ENCODE measurements at regions not wholly inside any gene's neighbourhood (a gene's known extent, or its start where the extent isn't known, plus 50 kb on each side); places are given as distances from the start of the nearest gene placed in this dataset.

DNA sequence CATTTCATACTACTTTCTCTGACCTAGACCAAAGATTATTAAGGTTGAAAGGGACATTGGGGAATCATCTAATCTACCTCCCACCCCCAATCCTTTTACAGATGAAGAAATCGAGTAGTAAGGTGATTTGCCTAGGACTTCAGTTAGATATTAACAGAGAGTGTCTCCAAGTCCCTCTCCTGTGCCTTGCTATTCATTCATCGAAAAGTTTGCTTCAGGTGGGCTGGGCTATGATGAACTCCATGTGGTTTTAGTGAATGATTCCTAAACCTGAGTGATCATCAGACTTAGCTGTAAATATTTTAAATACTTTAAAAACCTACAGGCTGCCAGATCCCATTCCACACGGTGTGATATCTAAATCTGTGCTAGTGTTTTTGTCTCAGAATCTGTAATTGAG, 259.4 kb upstream of the SORCS1 start:
- no peak for TF ChIP-seq CTCF (conservative IDR thresholded peaks at IDR 0.05; ENCODE audit: low read depth, low read length)
- H3K4me3 ChIP-seq (ENCODE audit: low read depth, low read length) = no peak overlapping the region

GRCh38 chr10:107422681-107423080, 258.2 kb upstream of the SORCS1 start:
- no peak for TF ChIP-seq CTCF (conservative IDR thresholded peaks at IDR 0.05; ENCODE audit: low read depth, low read length)
- no peak for DNase-seq (ENCODE audit: low read depth)
- no peak overlapping the region for H3K4me3 ChIP-seq (ENCODE audit: low read depth, low read length)

More for the DNA sequence above, 259.4 kb upstream of the SORCS1 start:
- no peak for DNase-seq (ENCODE audit: low read depth)

GRCh38 chr10:107420196-107420595, 255.7 kb upstream of the SORCS1 start:
- DNase-seq (ENCODE audit: low read depth) = no peak
- no peak for TF ChIP-seq CTCF (conservative IDR thresholded peaks at IDR 0.05; ENCODE audit: low read depth, low read length)
- no peak overlapping the region for H3K4me3 ChIP-seq (ENCODE audit: low read depth, low read length)

- DNase-seq (ENCODE audit: low read depth) = no peak
- H3K4me3 ChIP-seq (ENCODE audit: low read depth, low read length) = no peak overlapping the region
- TF ChIP-seq CTCF (conservative IDR thresholded peaks at IDR 0.05; ENCODE audit: low read depth, low read length) = no peak
Observed at GRCh38 chr10:107418085-107418806, 253.7 kb upstream of the SORCS1 start.

GRCh38 chr10:107417446-107417845, 252.9 kb upstream of the SORCS1 start:
- no peak for TF ChIP-seq CTCF (conservative IDR thresholded peaks at IDR 0.05; ENCODE audit: low read depth, low read length)
- no peak overlapping the region for H3K4me3 ChIP-seq (ENCODE audit: low read depth, low read length)
- DNase-seq (ENCODE audit: low read depth) = no peak

DNA sequence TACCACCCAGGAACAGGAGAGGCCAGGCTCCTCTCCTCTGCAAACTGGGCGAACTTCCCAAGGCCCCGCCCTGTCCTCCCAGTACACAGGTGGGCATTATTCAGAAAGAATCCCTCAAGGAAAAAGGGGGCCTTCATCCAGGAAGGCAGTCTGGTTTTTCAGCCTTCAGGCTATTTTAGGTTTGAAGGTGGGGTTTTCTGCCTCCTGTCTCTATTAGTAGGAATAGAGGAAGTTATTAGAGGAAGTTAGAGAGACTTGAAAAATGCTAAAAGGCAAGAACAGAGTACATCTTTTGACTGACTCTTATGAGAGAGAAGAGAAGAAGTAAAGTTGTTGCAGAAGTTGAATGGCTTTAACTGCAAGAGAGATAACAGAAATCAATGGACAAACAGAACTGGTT, 250.9 kb upstream of the SORCS1 start:
- H3K4me3 ChIP-seq (ENCODE audit: low read depth, low read length) = no peak overlapping the region
- no peak for DNase-seq (ENCODE audit: low read depth)
- no peak for TF ChIP-seq CTCF (conservative IDR thresholded peaks at IDR 0.05; ENCODE audit: low read depth, low read length)

DNA sequence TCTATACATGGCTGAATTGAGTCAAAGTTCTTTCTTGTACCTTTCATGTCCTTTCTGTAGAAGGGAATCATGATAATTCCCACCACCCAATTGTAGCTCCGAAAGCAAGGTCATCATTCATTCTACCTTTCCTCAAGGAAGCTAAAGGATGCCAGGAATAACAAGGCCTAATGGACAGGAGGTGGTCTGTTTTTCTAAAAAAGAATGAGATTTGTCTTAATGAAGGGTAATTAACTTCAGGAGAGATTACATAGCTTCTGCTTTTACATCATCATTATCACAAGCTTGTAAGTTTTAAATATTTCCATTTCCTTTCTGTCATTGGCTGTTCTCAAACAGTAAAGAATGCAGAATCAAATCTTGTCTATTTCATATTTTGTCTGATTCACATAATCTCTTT, 249.5 kb upstream of the SORCS1 start:
- no peak for DNase-seq (ENCODE audit: low read depth)
- TF ChIP-seq CTCF (conservative IDR thresholded peaks at IDR 0.05; ENCODE audit: low read depth, low read length) = no peak
- no peak overlapping the region for H3K4me3 ChIP-seq (ENCODE audit: low read depth, low read length)
